ENCODE measurements at regions not wholly inside any gene's neighbourhood (a gene's known extent, or its start where the extent isn't known, plus 50 kb on each side); places are given as distances from the start of the nearest gene placed in this dataset.
"Not testable (repeated sequence)": the region's sequence is repeated elsewhere in the genome, so short reads cannot be mapped to it uniquely, and the experiment has no call there.

DNA sequence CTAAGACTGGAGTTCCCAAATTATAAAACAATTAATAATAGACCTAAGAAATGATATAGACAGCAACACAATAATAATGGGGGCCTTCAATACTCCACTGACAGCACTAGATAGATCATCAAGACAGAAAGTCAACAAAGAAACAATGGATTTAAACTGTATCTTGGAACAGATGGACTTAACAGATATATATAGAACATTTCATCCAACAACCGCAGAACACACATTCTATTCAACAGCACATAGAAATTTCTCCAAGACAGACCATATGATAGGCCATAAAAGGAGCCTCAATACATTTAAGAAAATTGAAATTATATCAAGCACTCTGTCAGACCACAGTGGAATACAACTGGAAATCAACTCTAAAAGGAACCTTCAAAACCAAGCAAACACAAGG, 80.1 kb upstream of the LMNTD1 start:
- TF ChIP-seq, protein P1, sequence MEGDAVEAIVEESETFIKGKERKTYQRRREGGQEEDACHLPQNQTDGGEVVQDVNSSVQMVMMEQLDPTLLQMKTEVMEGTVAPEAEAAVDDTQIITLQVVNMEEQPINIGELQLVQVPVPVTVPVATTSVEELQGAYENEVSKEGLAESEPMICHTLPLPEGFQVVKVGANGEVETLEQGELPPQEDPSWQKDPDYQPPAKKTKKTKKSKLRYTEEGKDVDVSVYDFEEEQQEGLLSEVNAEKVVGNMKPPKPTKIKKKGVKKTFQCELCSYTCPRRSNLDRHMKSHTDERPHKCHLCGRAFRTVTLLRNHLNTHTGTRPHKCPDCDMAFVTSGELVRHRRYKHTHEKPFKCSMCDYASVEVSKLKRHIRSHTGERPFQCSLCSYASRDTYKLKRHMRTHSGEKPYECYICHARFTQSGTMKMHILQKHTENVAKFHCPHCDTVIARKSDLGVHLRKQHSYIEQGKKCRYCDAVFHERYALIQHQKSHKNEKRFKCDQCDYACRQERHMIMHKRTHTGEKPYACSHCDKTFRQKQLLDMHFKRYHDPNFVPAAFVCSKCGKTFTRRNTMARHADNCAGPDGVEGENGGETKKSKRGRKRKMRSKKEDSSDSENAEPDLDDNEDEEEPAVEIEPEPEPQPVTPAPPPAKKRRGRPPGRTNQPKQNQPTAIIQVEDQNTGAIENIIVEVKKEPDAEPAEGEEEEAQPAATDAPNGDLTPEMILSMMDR (conservative IDR thresholded peaks at IDR 0.05; ENCODE audit: low read length): not testable (repeated sequence)
- TF ChIP-seq EZH2phosphoT487 (IDR thresholded peaks at IDR 0.05; ENCODE audit: borderline replicate concordance, low read depth, low read length): not testable (repeated sequence)
